ENCODE measurements at regions not wholly inside any gene's neighbourhood (a gene's known extent, or its start where the extent isn't known, plus 50 kb on each side); places are given as distances from the start of the nearest gene placed in this dataset.
"Not testable (repeated sequence)": the region's sequence is repeated elsewhere in the genome, so short reads cannot be mapped to it uniquely, and the experiment has no call there.

GRCh38 chr11:49561240-49561880 lies 353.0 kb upstream of the FOLH1 start:
- TF ChIP-seq CTCF (IDR thresholded peaks at IDR 0.05 in 8 of 11, conservative IDR thresholded peaks at IDR 0.05 in 3 of 11); POLR2A (IDR thresholded peaks at IDR 0.05): not testable (repeated sequence)

All from spleen (tissue), 7 donors.